C4-2B (cell line): ENCODE measurements at regions not wholly inside any gene's neighbourhood (a gene's known extent, or its start where the extent isn't known, plus 50 kb on each side); places are given as distances from the start of the nearest gene placed in this dataset.

ENCODE experiments used
- CTCF ChIP-seq: fragments of 450-650 bp; conservative IDR thresholded peaks from 2 replicates; pipeline ENCODE4 v1.5.1; 2017; ENCODE audit warnings: mild to moderate bottlenecking
- ZFX ChIP-seq: fragments of 450-650 bp; IDR thresholded peaks from 2 replicates; pipeline ENCODE4 v1.6.1; 2017

- TF ChIP-seq CTCF: no peak
- no peak for TF ChIP-seq ZFX
Measured at GRCh38 chr5:155430192-155430591, 416.6 kb downstream of the KIF4B start.
